GM23338 (cell line): ENCODE measurements at regions not wholly inside any gene's neighbourhood (a gene's known extent, or its start where the extent isn't known, plus 50 kb on each side); places are given as distances from the start of the nearest gene placed in this dataset.

Source experiments
- ATAC-seq: fragments of 200-7000 bp; cut with Tn5 transposase; 3 replicates; pipeline ENCODE4 v1.9.1; 2020
- DNase-seq: peaks from one replicate; pipeline ENCODE4 v3.0.0-alpha.2; 2015; ENCODE audit warnings: low spot score
- H2AFZ ChIP-seq: fragments of 200-600 bp; sonication (generic); 2 replicates; pipeline ENCODE4 v1.8.0; 2016; ENCODE audit warnings: antibody characterized with exemption, mild to moderate bottlenecking, moderate library complexity
- H3F3A ChIP-seq: fragments of 200-600 bp; sonication (generic); replicated peaks from 2 replicates; pipeline ENCODE4 v1.8.0; 2017; ENCODE audit warnings: antibody characterized with exemption, mixed run types, low read depth
- H3K27ac ChIP-seq: fragments of 200-600 bp; sonication (generic); 2 replicates; pipeline ENCODE4 v1.6.1; 2016; ENCODE audit warnings: low read depth
- H3K27me3 ChIP-seq: fragments of 200-600 bp; sonication (generic); 2 replicates; pipeline ENCODE4 v1.8.0; 2016; ENCODE audit warnings: mild to moderate bottlenecking, mixed run types, moderate library complexity; ENCODE audit not compliant: insufficient read depth
- H3K36me3 ChIP-seq: fragments of 200-600 bp; sonication (generic); 2 replicates; pipeline ENCODE4 v1.8.0; 2016; ENCODE audit warnings: mild to moderate bottlenecking; ENCODE audit not compliant: insufficient read depth
- H3K4me1 ChIP-seq: fragments of 200-600 bp; sonication (generic); 2 replicates; pipeline ENCODE4 v1.8.0; 2016; ENCODE audit warnings: mild to moderate bottlenecking, moderate library complexity; ENCODE audit not compliant: insufficient read depth
- H3K4me2 ChIP-seq: fragments of 200-600 bp; sonication (generic); 2 replicates; pipeline ENCODE4 v1.7.1; 2017; ENCODE audit warnings: mixed run types
- H3K4me3 ChIP-seq: fragments of 200-600 bp; sonication (generic); 2 replicates; pipeline ENCODE4 v1.6.1; 2016; ENCODE audit warnings: mixed run types
- H3K79me2 ChIP-seq: fragments of 200-600 bp; sonication (generic); replicated peaks from 2 replicates; pipeline ENCODE4 v1.8.0; 2017; ENCODE audit warnings: mild to moderate bottlenecking; ENCODE audit not compliant: insufficient read depth
- H3K9me2 ChIP-seq: fragments of 200-600 bp; sonication (generic); 2 replicates; pipeline ENCODE4 v1.8.0; 2017; ENCODE audit not compliant: insufficient read depth
- H4K20me1 ChIP-seq: fragments of 200-600 bp; sonication (generic); replicated peaks from 2 replicates; pipeline ENCODE4 v1.8.0; 2017; ENCODE audit warnings: mild to moderate bottlenecking; ENCODE audit not compliant: insufficient read depth
- H3K27ac Mint-ChIP-seq: 2 replicates; pipeline ENCODE4 v1.8.0; 2020; ENCODE audit warnings: inconsistent platforms, mild to moderate bottlenecking, moderate library complexity, mixed read lengths
- H3K27me3 Mint-ChIP-seq: 3 replicates; pipeline ENCODE4 v1.8.0; 2022; ENCODE audit warnings: low read depth, mild to moderate bottlenecking, moderate library complexity, mixed read lengths, inconsistent platforms; ENCODE audit not compliant: insufficient read depth, poor library complexity
- H3K36me3 Mint-ChIP-seq: 3 replicates; pipeline ENCODE4 v1.8.0; 2021; ENCODE audit warnings: low read depth, mild to moderate bottlenecking, inconsistent platforms, moderate library complexity, mixed read lengths
- H3K4me1 Mint-ChIP-seq: 3 replicates; pipeline ENCODE4 v1.8.0; 2020; ENCODE audit warnings: mild to moderate bottlenecking, inconsistent platforms, mixed read lengths
- H3K4me3 Mint-ChIP-seq: 3 replicates; pipeline ENCODE4 v1.8.0; 2021; ENCODE audit warnings: moderate library complexity, mild to moderate bottlenecking, inconsistent platforms, mixed read lengths
- H3K9me3 Mint-ChIP-seq: 3 replicates; pipeline ENCODE4 v1.8.0; 2020; ENCODE audit warnings: moderate library complexity, mild to moderate bottlenecking, inconsistent platforms, mixed read lengths
- CREB1 ChIP-seq: fragments of 250-450 bp; sonication (Bioruptor Pico); IDR thresholded peaks from 2 replicates; pipeline ENCODE4 v1.5.0; 2020; ENCODE audit warnings: low read depth, mild to moderate bottlenecking, moderate library complexity
- CTCF ChIP-seq, 2 experiments: fragments of 200-600 bp in 1 of 2; sonication (generic) in 1 of 2; conservative IDR thresholded peaks; 2 replicates each; pipeline versions ENCODE4 v1.5.1 to v1.6.1; 2016 to 2017; ENCODE audit warnings: antibody characterized with exemption in 2 of 2, low read depth in 2 of 2, mild to moderate bottlenecking in 2 of 2, moderate library complexity in 1 of 2
- EZH2 ChIP-seq: fragments of 200-600 bp; sonication (generic); IDR thresholded peaks from one replicate; pipeline ENCODE4 v1.8.0; 2017; ENCODE audit warnings: antibody characterized with exemption, mild to moderate bottlenecking, low read depth; ENCODE audit not compliant: unreplicated experiment
- EZH2phosphoT487 ChIP-seq: fragments of 200-600 bp; sonication (generic); IDR thresholded peaks from one replicate; pipeline ENCODE4 v1.8.1; 2018; ENCODE audit warnings: antibody characterized with exemption; ENCODE audit not compliant: unreplicated experiment
- JUNB ChIP-seq: IDR thresholded peaks from one replicate; pipeline ENCODE4 v1.6.1; 2016; ENCODE audit warnings: antibody characterized with exemption; ENCODE audit not compliant: unreplicated experiment
- NANOG ChIP-seq: IDR thresholded peaks from 2 replicates; pipeline ENCODE4 v1.6.1; 2016; ENCODE audit warnings: antibody characterized with exemption, borderline replicate concordance
- POLR2AphosphoS5 ChIP-seq: IDR thresholded peaks from 2 replicates; pipeline ENCODE4 v1.6.1; 2016; ENCODE audit warnings: antibody characterized with exemption, low read depth
- REST ChIP-seq: IDR thresholded peaks from one replicate; pipeline ENCODE4 v1.6.1; 2018; ENCODE audit warnings: antibody characterized with exemption; ENCODE audit not compliant: unreplicated experiment
- STAT1 ChIP-seq: IDR thresholded peaks from one replicate; pipeline ENCODE4 v1.6.1; 2016; ENCODE audit warnings: antibody characterized with exemption; ENCODE audit not compliant: unreplicated experiment
- ZNF114 ChIP-seq: fragments of 250-450 bp; sonication (Bioruptor Pico); IDR thresholded peaks from 2 replicates; pipeline ENCODE4 v1.5.0; 2020; ENCODE audit warnings: mild to moderate bottlenecking, moderate library complexity
- ZNF331 ChIP-seq: fragments of 250-450 bp; sonication (Bioruptor Pico); IDR thresholded peaks from 2 replicates; pipeline ENCODE4 v1.5.0; 2020; ENCODE audit warnings: low read depth, mild to moderate bottlenecking, moderate library complexity
- TF ChIP-seq, protein P1 (sequence below): IDR thresholded peaks from 2 replicates; pipeline ENCODE4 v1.6.1; 2016; ENCODE audit warnings: antibody characterized with exemption
- TF ChIP-seq, protein P2 (sequence below): fragments of 250-450 bp; sonication (Bioruptor Pico); IDR thresholded peaks from 2 replicates; pipeline ENCODE4 v1.5.0; 2020; ENCODE audit warnings: mild to moderate bottlenecking, moderate library complexity

DNA sequence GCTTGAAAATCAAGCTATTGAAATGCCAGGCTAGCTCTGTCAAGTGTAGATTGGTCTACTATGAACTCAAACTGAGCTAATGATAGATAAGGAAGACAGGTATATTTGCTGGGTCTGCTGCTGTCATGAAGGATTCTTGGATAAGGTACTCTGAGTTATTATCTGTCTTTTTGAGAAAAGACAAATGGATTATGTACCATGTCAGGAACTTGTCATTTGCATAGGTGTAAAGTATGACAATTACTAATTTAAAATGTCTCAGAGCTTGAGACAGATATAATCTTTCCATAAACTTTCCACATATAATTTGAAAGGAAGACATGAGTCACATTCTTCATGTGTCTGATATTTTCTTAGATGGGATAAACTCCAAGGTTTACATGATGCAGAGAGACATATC lies 594.1 kb upstream of the PTPRD start:
- no peaks in the 10 kb centered on the region for H3K4me1 Mint-ChIP-seq
- no peaks in the 10 kb centered on the region for H3K4me1 ChIP-seq
- TF ChIP-seq CTCF (conservative IDR thresholded peaks at IDR 0.05; ENCODE audit: low read depth in 2 of 2), result no peak
- no peak for TF ChIP-seq ZNF114 (CRISPR knock-in tag)
- TF ChIP-seq NANOG, result no peak
- no peak for TF ChIP-seq CREB1 (CRISPR knock-in tag)
- TF ChIP-seq POLR2AphosphoS5, result no peak
- no peak for TF ChIP-seq JUNB
- TF ChIP-seq STAT1, result no peak
- no peak for TF ChIP-seq EZH2phosphoT487
- no peak for TF ChIP-seq EZH2
- TF ChIP-seq, protein P1, sequence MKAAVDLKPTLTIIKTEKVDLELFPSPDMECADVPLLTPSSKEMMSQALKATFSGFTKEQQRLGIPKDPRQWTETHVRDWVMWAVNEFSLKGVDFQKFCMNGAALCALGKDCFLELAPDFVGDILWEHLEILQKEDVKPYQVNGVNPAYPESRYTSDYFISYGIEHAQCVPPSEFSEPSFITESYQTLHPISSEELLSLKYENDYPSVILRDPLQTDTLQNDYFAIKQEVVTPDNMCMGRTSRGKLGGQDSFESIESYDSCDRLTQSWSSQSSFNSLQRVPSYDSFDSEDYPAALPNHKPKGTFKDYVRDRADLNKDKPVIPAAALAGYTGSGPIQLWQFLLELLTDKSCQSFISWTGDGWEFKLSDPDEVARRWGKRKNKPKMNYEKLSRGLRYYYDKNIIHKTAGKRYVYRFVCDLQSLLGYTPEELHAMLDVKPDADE, result no peak
- no peak for TF ChIP-seq ZNF331 (CRISPR knock-in tag)
- TF ChIP-seq, protein P2, sequence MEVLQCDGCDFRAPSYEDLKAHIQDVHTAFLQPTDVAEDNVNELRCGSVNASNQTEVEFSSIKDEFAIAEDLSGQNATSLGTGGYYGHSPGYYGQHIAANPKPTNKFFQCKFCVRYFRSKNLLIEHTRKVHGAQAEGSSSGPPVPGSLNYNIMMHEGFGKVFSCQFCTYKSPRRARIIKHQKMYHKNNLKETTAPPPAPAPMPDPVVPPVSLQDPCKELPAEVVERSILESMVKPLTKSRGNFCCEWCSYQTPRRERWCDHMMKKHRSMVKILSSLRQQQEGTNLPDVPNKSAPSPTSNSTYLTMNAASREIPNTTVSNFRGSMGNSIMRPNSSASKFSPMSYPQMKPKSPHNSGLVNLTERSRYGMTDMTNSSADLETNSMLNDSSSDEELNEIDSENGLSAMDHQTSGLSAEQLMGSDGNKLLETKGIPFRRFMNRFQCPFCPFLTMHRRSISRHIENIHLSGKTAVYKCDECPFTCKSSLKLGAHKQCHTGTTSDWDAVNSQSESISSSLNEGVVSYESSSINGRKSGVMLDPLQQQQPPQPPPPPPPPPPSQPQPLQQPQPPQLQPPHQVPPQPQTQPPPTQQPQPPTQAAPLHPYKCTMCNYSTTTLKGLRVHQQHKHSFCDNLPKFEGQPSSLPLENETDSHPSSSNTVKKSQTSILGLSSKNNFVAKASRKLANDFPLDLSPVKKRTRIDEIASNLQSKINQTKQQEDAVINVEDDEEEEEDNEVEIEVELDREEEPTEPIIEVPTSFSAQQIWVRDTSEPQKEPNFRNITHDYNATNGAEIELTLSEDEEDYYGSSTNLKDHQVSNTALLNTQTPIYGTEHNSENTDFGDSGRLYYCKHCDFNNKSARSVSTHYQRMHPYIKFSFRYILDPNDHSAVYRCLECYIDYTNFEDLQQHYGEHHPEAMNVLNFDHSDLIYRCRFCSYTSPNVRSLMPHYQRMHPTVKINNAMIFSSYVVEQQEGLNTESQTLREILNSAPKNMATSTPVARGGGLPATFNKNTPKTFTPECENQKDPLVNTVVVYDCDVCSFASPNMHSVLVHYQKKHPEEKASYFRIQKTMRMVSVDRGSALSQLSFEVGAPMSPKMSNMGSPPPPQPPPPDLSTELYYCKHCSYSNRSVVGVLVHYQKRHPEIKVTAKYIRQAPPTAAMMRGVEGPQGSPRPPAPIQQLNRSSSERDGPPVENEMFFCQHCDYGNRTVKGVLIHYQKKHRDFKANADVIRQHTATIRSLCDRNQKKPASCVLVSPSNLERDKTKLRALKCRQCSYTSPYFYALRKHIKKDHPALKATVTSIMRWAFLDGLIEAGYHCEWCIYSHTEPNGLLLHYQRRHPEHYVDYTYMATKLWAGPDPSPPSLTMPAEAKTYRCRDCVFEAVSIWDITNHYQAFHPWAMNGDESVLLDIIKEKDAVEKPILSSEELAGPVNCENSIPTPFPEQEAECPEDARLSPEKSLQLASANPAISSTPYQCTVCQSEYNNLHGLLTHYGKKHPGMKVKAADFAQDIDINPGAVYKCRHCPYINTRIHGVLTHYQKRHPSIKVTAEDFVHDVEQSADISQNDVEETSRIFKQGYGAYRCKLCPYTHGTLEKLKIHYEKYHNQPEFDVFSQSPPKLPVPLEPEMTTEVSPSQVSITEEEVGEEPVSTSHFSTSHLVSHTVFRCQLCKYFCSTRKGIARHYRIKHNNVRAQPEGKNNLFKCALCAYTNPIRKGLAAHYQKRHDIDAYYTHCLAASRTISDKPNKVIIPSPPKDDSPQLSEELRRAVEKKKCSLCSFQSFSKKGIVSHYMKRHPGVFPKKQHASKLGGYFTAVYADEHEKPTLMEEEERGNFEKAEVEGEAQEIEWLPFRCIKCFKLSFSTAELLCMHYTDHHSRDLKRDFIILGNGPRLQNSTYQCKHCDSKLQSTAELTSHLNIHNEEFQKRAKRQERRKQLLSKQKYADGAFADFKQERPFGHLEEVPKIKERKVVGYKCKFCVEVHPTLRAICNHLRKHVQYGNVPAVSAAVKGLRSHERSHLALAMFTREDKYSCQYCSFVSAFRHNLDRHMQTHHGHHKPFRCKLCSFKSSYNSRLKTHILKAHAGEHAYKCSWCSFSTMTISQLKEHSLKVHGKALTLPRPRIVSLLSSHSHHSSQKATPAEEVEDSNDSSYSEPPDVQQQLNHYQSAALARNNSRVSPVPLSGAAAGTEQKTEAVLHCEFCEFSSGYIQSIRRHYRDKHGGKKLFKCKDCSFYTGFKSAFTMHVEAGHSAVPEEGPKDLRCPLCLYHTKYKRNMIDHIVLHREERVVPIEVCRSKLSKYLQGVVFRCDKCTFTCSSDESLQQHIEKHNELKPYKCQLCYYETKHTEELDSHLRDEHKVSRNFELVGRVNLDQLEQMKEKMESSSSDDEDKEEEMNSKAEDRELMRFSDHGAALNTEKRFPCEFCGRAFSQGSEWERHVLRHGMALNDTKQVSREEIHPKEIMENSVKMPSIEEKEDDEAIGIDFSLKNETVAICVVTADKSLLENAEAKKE (CRISPR knock-in tag), result no peak
- TF ChIP-seq REST, result no peak
- H3K36me3 Mint-ChIP-seq, result no peaks in the 10 kb centered on the region
- H3K9me2 ChIP-seq, result no peaks in the 10 kb centered on the region; the same call in 1 of the 2 replicates
- no peaks in the 10 kb centered on the region for H3K79me2 ChIP-seq
- no peak overlapping the region for H3K27ac ChIP-seq
- H2AFZ ChIP-seq, result no peak overlapping the region
- H3K36me3 ChIP-seq, result no peaks in the 10 kb centered on the region
- H3K27ac Mint-ChIP-seq, result no peak overlapping the region
- DNase-seq (no peak), ATAC-seq (no peak)
- H3F3A ChIP-seq, result no peaks in the 10 kb centered on the region
- H3K27me3 ChIP-seq, result no peaks in the 10 kb centered on the region
- H3K9me3 Mint-ChIP-seq, result no peaks in the 10 kb centered on the region
- H3K27me3 Mint-ChIP-seq, result no peaks in the 10 kb centered on the region
- H3K4me3 Mint-ChIP-seq, result no peak overlapping the region
- H3K4me2 ChIP-seq, result no peak overlapping the region
- H4K20me1 ChIP-seq, result no peaks in the 10 kb centered on the region
- no peak overlapping the region for H3K4me3 ChIP-seq
